GM18861 (cell line): ENCODE measurements at regions not wholly inside any gene's neighbourhood (a gene's known extent, or its start where the extent isn't known, plus 50 kb on each side); places are given as distances from the start of the nearest gene placed in this dataset.
"Not testable (repeated sequence)": the region's sequence is repeated elsewhere in the genome, so short reads cannot be mapped to it uniquely, and the experiment has no call there.

ENCODE experiments used
- ATAC-seq: cut with Tn5 transposase; IDR thresholded peaks from one replicate; pipeline ENCODE4 v1.9.1; 2021; ENCODE audit not compliant: unreplicated experiment

DNA sequence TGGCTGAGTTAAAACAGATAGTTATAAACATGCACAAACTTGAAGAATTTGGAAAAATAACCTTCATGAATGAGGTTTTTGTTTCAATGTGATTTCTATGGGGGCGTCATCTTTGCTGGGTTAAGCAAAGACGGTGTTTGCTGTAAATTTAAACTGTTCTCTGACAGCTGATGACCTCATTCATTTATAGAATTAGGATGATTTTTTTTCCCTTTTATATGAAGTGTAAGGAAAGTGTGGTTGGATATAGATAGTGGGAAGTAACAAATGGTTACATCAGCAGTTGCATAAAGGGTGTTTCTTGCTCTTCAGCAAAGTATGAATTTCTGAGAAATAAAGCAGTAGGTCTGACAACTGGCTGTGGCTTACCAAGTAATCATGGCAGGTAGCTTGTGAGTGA lies 137.2 kb upstream of the CENPW start:
- no peak for ATAC-seq

DNA sequence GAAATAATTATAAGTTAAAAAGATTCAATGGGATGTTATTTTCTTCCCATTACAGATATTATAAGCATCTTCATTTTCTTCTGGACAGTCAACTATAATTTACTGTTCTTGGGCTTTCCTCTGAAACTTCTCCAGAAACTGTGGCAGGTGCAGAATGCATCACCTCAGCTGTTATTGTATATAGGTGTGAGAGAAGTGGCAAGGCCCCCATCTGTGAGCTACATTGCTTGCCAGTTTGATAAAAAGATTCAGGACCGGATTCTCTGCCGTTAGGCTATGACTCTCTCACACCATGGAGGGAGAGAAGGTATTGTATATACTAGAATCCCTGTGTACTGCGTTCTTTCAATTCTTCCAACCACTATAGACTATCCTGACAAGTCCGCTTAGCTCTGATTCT lies 135.8 kb upstream of the CENPW start:
- ATAC-seq: no peak

DNA sequence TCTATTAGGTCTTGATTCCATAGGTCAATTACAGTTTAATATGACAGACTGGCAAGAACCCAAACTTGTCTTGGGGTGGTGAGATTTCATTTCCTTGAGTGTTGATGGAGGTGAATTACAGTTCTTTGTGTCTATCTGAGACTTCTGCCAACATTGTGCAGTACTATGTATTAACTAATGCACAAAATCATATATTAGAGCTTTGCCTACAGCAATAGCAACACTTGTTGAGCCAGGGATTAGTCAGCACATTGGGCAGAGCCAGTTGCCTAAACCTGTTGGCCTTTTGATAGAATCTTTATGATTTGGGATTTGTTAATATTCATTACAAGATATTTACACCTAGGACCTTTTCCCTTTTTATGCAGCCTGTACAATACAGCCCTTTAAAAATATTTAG lies 135.3 kb upstream of the CENPW start:
- no peak for ATAC-seq

DNA sequence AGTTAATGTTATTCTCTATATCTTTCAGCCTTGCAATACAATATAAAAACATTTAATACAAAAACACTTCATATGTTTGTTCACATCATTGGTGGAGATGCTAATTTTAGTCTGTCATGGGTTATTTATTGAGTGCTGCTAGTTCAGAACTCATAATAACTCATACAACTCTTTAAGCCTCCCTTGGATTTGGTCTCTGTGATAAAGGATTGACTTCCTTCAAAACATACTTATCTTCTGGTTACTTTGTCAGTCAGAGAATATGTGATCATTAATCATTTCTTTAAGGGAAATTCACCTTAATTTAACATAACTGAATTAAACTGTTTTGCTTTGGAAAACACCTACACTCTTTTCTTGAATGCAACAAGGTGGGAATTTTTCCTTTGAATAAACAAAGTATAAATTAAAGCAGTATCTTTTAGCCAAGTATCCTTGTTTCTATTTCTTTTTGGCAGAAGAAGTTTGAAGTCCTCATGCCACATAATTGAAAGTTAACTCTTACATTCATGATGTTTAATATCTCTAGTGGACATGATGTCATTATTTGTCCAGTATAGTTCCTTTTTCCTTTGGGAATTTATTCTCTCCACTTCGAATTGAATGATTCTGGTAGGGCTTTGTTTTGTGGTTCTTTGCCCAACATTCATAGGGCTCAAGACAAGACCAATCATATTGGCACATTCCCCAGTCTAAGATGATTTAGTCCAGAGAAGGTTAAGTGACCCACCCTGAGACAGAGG lies 133.2 kb upstream of the CENPW start:
- ATAC-seq: no peak

DNA sequence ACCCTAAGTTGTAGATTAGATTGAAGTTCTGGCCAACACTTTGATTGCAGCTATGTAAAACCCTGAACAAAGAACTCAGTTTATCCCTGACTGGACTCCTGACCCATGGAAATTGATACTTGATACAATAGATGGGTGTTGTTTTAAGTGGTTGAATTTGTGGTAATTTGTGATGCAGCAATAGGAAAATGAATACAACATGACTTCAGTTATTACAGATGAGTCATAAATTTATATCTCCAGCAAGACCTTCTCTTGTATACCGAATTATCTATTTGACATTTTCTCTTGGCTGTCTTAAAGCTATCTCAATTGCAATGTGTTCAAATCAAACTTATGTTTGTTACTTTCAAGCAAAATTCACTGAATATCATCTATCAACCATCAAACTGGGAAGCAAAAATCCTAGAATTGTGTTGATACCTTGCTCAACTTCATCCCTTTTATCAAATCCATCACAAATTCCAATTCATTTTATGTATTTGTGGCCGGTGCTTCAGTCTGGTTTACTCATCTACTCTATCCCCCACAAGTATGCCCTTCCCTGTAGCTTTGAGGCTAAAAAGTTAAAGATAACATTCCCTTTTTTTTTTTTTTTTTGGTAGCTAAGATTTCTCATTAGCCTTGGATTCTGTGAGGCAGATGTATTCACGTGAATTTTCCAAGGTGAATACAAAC lies 129.4 kb upstream of the CENPW start:
- no peak for ATAC-seq

DNA sequence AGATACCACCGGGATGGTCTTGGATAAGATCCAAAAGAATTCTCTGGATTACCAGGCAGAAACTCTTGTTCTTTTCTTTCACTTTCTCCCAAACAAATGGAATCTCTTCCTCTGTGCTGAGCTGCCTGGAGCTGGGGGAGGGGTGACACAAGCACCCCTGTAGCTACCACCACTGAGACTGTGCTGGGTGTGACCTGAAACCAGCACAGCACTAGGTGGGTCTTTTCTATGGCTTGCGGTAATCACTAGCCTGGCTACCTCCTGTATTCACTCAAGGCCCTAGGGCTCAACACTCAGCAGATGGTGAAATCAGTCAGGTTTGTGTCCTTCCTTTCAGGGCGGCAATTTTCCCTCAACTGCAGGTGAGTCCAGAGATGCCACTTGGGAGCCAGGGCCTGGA lies 122.4 kb upstream of the CENPW start:
- no peak for ATAC-seq

DNA sequence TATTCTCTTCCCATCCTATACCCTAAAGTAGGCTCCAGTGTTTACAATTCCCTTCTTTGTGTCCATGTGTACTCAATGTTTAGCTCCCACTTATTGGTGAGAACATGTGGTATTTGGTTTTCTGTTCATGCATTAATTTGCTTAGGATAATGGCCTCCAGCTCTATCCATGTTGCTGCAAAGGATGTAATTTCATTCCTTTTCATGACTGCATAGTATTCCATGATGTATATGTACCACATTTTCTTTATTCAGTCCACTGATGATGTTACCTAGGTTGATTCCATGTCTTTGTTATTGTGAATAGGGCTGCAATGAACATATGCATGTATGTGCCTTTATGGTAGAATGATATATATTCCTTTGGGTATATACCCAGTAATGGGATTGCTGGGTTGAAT lies 119.0 kb upstream of the CENPW start:
- not testable (repeated sequence) for ATAC-seq

DNA sequence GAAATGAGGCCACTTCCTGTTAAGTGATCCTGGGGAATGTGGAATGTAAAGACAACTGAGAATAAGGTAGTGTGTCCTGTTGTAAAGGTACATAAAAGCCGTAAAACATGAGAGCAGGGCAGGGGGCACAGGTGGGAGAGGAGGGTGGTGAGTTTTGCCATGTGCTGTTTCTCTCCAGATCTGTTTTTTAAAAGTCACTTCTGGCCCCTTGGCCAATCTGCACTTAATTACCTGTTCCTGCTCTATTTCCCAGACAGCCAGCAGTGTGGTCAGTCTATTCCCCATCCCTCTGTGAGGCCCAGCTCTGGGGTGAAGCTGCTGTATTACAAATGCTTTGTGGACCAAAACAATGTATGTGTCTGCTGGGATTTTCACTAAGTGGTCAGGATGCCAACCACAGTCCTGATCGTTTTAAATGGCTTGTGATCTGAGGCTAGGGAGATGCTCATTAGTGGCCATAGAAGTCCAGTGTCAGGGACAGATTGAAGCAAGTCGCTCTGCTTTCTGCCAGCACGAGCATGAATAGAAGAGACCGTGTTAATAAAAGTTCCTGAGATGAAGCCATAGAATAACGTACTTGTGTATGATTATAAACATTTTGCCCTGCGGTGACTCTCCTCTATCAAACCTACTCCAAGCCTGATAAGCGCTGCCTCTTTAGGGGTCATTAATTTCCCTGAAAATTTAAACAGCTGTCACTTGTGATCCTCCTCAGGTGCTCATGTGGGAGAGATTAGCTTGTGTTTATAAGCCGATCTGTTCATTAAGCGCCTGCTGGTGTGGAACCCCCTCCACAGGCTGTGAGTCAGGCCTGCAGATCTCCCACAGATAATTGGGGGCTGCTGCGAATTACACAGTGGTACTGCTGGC lies 111.8 kb upstream of the CENPW start:
- ATAC-seq: no peak

DNA sequence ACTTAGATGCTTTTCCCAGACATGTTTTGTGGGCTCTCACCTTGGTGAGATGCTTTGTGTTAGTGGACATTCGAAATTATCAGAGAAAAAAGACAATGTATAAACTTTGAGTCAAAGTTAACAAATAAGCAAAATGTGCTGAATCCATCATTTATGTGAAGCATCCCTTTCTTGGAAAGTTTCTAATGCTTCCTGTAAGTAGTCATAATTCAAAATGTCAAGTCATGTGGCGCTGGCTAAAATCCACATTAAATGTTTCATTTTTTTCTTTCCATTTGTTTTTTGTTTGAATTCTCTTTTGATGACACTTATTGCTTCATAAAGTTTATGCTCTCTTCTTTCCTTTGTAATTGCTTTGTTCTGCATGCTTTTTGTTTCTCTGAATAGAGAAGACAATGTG lies 107.2 kb upstream of the CENPW start:
- no peak for ATAC-seq

DNA sequence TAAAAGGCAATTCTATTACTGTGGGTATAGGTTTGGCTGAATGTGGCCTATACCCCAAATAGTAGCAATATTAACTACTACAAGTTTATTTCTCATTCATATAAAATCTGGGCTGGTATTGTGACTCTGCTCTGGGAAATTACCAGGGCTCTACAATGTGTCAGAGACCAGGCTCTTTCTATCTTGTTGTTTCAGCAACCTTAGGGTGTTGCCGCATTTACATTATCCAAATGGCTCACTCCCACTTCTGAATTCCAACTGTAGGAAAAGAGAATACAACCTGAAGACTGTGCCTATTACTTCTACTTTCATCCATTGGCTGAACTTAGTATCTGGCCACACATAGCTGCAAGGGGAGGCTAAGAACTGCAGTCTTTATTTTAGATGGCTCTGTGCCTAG lies 106.7 kb upstream of the CENPW start:
- ATAC-seq: no peak

DNA sequence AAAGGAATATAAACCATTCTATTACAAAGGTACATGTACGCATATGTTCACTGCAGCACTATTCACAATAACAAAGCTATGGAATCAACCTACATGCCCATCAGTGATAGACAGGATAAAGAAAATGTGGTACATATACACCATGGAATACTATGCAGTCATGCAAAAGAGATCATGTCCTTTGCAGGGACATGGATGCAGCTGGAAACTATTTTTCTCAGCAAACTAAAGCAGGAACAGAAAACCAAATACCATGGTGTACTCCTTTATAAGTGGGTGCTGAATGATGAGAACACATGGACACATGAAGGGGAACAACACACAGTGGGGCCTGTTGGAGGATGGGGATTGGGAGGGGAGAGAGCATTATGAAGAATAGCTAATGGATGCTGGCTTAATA lies 104.6 kb upstream of the CENPW start:
- ATAC-seq: no peak

DNA sequence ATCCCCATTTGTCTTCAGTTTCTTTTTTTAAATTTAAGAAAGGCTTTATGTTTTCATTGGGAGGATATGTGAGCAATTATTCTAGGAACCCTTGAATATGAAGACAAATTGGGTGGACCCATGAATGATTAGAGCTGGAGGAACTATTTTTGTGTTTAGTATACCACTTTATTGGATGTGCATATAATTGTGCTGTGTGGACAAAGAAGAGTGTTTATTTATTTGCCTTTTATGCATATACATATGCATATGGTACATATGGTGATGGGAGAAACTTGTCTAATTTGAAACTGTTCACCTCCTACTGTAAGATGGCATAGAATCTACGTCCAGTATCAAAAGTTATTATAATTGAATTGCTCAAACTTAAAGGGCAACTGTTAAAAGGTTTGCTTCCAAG lies 94.8 kb upstream of the CENPW start:
- no peak for ATAC-seq

DNA sequence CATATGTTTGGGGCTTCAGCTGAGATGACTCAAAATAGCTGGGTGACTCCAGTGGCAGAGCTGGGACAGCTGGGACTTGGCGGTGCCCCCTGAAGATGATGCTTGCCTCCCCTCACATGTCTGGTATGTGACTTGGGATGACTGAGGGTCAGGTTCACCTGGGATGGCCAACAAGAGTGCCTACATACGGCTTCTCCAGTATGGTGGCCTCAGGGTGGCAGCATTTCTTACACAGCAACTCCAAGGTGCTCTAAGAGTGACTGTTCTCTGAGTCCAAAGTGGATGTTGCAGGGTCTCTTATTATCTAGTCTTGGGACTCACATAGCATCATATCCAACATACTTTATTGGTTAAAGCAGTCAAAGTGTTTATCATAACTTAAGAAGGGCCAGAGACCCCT lies 87.8 kb upstream of the CENPW start:
- no peak for ATAC-seq

DNA sequence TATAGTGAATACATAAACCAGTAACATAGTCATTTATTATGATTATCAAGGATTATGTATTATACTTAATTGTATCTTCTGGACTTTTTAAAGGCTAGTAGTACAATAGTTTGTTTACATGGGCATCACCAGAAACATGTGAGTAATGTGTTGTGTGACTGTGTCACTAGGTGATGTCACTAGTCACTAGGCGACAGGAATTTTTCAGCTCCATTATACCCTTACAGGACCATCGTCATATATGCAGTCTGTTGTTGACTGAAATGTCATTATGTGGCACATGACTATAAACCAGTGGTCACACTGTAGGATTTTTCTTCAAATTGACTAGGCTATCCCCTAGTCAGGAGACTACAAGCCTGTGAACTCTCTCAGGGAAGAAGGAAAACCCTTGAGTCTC lies 86.5 kb upstream of the CENPW start:
- ATAC-seq: no peak

DNA sequence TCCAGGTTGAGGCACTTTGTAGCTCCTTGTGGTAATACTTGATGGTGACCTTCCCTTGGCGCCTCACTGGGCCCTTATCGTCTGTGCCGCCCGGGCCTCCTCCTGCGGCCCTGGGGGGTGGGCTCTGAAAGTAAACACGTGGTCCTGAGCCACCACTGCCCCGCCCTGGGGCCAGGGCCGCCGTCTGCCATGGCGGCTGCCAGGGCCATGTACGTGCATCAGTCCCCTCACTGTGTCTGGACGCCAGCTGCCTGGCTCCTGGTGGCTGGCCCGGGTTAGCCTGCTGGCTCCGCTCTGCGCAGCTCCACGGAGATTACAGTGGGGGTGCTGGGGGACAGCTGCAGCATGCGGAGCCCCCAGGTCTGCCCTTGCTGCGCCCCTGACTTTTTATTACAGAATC lies 81.8 kb upstream of the CENPW start:
- ATAC-seq: no peak

DNA sequence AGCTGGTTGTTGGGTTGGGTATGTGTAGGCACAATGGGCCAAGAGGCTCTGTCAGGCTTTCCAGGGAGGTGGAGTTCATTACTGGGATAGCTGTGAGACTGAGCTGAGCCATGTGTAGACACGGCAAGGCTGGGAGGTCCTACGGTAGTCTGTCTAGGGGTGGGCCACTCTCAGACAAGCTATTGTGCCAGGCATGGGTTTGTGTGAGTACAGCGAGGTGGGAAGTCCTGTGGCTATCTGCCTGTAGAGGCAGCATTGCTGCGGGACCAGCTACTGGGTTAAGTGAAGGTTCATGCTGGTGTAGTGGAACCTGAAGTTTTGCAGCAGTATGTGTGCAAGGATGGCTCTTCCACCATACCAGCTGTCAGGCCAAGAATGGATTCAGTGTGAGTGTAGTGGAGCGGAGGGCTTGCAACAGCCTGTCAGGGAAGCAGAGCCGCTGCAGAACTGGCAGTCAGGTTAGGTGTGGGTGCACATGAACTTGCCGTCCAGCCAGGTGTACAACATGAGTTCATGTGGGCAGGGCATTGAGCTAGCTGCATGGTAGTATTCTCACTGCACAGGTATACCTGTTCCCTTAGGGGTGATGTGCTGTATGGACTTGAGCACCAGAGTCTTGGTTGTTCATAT lies 78.0 kb upstream of the CENPW start:
- no peak for ATAC-seq

DNA sequence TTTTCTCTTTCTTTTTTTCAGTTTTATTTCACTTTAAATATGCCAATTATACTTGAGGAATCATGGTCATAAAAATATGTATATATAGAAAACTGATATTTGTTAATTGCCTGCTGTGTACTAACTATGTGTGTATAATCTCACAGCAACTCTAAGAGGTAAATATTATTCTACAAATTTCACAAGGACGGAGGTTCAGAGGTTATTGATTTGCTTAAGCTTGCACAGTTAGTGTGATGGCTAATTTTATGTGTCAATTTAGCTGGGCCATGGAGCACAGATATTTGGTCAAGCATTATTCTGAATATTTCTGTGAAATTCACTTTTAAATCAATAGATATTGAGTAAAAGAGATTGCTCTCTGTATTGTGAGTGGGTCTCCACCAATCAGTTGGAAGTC lies 75.7 kb upstream of the CENPW start:
- no peak for ATAC-seq

DNA sequence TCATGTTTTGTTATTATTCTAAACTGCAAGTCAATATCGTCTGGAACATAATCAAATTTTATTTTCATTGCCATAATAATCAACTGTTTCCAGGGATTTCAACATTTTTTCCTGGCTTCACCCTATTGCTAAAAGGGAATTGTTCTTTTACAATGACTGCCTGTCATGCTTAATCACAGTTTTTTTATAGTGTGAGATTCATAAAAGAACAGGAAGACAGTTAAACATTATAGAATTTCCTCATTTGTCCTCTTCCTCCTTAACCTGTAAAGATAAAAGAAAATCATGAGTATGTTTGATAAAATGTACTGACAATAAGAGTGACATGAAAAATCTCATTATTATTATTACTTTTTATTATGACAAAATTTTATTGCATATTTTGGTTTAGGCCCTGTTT lies 73.3 kb upstream of the CENPW start:
- ATAC-seq: no peak

DNA sequence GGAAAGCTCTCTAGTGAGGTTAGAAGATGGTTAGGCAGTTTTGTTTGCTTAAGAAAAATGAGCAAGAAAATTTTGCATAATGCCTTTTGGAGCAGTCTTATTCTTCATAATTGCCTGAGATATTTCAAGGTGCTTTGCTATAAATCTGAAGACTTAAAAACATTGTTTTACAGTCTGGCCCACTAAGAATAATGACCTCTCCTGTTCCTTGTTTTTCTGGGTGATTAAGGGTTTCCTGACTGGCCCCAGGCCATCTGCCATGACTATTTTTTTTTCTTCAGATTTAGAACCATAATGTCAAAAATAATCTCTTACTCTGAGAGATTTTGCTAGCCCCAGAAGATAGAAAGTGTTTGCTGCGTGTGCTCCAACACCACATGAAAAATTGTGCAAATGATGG lies 72.3 kb upstream of the CENPW start:
- ATAC-seq: no peak

DNA sequence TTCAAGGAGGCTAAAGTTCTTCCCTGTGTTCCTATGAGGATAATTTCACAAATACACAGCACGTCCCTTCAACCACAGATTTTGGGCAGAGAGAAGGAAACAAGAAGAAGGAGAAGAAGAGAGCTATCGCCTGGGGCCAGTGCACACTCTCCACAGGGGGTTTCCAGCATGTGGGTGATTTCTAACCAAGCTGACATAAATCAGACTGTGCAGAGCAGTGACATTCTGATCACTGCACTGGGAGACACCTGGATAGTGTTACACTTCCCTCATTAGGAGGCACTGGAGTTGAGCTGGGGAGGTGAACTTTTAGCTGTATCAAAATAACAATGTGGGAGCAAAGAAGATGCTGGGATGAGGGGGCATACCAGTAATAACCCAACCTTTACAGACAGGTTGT lies 71.8 kb upstream of the CENPW start:
- ATAC-seq: peak; percentile 83

DNA sequence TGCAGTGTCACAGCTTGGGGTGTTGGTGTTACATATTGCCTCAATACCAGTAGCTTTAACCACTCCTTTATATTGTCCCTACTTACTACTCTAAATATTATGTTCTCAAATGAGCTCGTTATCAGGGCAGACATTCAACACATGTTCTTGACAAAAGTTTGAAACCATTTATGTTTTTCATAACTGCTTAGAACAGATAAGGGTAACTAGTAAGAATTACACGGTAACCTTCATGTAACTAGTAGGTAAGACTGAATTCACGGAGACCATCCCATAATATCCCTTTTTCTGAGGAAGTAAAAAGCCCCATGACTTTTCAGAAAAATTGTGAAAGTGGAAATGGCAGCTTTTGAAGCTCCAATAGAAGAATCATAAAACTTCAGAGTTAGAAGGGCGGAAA lies 59.6 kb upstream of the CENPW start:
- no peak for ATAC-seq
